Nephron progenitor cell (in vitro differentiated cells): ENCODE measurements at regions not wholly inside any gene's neighbourhood (a gene's known extent, or its start where the extent isn't known, plus 50 kb on each side); places are given as distances from the start of the nearest gene placed in this dataset.
"Not testable (repeated sequence)": the region's sequence is repeated elsewhere in the genome, so short reads cannot be mapped to it uniquely, and the experiment has no call there.

Experiments used
- DNase-seq: peaks from one replicate; pipeline ENCODE4 v3.0.0; 2021
- H3K27ac Mint-ChIP-seq: 2 replicates; pipeline ENCODE4 v1.8.0; 2021; ENCODE audit warnings: mild to moderate bottlenecking, moderate library complexity, mixed read lengths
- H3K27me3 Mint-ChIP-seq: 2 replicates; pipeline ENCODE4 v1.8.0; 2021; ENCODE audit warnings: mild to moderate bottlenecking, low read depth, mixed read lengths; ENCODE audit not compliant: poor library complexity
- H3K36me3 Mint-ChIP-seq: 2 replicates; pipeline ENCODE4 v1.8.0; 2021; ENCODE audit warnings: low read depth, mixed read lengths
- H3K4me1 Mint-ChIP-seq: 2 replicates; pipeline ENCODE4 v1.8.0; 2021; ENCODE audit warnings: mixed read lengths
- H3K4me3 Mint-ChIP-seq: 2 replicates; pipeline ENCODE4 v1.8.0; 2021; ENCODE audit warnings: mild to moderate bottlenecking, moderate library complexity, mixed read lengths
- H3K9me3 Mint-ChIP-seq: 2 replicates; pipeline ENCODE4 v1.8.0; 2021; ENCODE audit warnings: mild to moderate bottlenecking, moderate library complexity, mixed read lengths
- TF ChIP-seq, protein P1 (sequence below): fragments of 200-600 bp; sonication (generic); IDR thresholded peaks from 2 replicates; pipeline ENCODE4 v1.5.0; 2021; ENCODE audit warnings: antibody characterized with exemption

DNA sequence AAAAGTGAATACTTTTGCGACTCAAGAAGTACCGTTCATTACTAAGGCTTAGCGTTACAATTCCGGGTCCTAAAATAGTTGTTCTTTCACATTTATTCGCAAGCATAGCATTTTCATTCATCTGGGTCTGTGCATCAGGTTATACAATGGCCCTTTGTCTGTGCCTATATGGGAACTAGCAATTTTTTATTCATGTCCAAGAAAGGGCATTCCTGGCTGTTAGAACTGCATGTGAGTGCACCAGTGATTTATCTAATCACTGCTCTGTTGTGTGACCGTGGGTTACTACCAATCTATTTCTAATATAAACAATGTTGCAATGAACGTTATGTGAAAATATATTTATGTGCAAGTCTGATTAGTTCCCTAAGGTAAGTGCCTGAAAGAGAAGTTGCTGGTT is 63.8 kb downstream of the SPANXA1 start:
- DNase-seq, H3K27me3 Mint-ChIP-seq, H3K4me3 Mint-ChIP-seq, H3K36me3 Mint-ChIP-seq, H3K4me1 Mint-ChIP-seq, H3K9me3 Mint-ChIP-seq, H3K27ac Mint-ChIP-seq: not testable (repeated sequence)

DNA sequence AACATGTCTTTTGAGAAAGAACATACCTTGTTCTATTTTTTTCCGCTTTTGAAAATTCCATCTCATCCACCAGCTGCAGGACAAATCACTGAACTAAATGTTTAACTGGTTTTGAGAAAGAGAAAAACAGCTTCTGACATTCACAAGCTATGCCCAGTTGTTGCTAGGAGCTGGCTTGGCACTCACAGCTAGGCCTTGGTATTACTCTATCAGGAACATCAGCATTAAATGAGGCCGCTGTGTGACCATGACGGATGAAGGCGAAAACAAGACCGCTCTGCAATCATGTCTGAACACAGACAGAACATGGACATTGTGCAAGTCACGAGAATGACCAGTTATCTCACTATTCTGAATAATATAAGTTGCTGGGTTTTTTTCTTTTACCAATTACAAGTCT is 108.8 kb downstream of the SPANXA1 start:
- H3K4me1 Mint-ChIP-seq, H3K4me3 Mint-ChIP-seq, H3K27ac Mint-ChIP-seq, H3K27me3 Mint-ChIP-seq, H3K9me3 Mint-ChIP-seq, H3K36me3 Mint-ChIP-seq, DNase-seq: not testable (repeated sequence)

DNA sequence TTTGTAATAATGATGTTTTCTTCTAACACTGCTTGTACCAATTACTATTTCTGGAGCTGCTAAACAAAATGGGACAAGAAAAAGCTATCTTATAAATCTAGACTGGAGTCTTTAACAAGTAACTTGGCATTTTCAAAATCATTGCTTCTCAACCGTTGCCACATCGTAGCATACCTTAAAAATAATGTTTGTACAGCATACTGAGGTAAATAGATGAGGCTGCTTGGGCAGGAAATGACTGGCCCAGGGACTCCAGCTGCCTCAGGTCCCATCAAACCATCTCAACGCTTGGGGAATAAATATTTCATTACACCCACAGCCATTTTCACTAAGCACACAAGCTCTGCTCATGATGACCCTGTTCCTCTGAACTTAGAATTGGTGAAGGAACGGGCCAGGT is 115.1 kb downstream of the SPANXA1 start:
- H3K27ac Mint-ChIP-seq = no peak overlapping the region
- no peaks in the 10 kb centered on the region for H3K27me3 Mint-ChIP-seq
- no peak overlapping the region for H3K4me3 Mint-ChIP-seq

DNA sequence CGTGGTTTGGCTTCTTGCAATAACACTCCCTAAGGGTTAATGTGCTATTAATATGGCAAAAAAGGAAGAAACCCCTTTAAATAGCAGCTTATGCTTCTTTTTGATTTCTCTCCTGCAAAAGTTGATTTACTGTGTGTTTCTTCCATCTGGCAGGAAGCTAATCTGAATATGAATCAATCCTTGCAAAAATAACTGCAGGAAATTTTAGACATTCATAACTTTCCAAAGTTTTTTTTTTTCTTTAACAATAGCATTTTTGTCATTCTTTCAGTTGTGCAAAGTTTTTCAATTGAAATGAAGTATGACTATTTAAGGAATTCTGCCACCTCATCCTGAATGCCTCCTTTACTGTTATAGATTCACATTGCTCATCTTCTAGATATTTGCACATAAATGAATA is 115.6 kb downstream of the SPANXA1 start:
- Mint-ChIP-seq H3K27ac (no peak overlapping the region), H3K27me3 (no peaks in the 10 kb centered on the region), H3K4me1 (no peaks in the 10 kb centered on the region), H3K9me3 (peaks cover 28% of the 10 kb centered on the region), H3K36me3 (no peaks in the 10 kb centered on the region), H3K4me3 (no peak overlapping the region)
- DNase-seq = no peak
- TF ChIP-seq, protein P1, sequence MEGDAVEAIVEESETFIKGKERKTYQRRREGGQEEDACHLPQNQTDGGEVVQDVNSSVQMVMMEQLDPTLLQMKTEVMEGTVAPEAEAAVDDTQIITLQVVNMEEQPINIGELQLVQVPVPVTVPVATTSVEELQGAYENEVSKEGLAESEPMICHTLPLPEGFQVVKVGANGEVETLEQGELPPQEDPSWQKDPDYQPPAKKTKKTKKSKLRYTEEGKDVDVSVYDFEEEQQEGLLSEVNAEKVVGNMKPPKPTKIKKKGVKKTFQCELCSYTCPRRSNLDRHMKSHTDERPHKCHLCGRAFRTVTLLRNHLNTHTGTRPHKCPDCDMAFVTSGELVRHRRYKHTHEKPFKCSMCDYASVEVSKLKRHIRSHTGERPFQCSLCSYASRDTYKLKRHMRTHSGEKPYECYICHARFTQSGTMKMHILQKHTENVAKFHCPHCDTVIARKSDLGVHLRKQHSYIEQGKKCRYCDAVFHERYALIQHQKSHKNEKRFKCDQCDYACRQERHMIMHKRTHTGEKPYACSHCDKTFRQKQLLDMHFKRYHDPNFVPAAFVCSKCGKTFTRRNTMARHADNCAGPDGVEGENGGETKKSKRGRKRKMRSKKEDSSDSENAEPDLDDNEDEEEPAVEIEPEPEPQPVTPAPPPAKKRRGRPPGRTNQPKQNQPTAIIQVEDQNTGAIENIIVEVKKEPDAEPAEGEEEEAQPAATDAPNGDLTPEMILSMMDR = no peak

More for the DNA sequence above, 115.1 kb downstream of the SPANXA1 start:
- TF ChIP-seq, protein P1 = no peak
- H3K36me3 Mint-ChIP-seq = no peaks in the 10 kb centered on the region
- H3K9me3 Mint-ChIP-seq = peaks cover 25% of the 10 kb centered on the region
- DNase-seq = no peak
- no peaks in the 10 kb centered on the region for H3K4me1 Mint-ChIP-seq

DNA sequence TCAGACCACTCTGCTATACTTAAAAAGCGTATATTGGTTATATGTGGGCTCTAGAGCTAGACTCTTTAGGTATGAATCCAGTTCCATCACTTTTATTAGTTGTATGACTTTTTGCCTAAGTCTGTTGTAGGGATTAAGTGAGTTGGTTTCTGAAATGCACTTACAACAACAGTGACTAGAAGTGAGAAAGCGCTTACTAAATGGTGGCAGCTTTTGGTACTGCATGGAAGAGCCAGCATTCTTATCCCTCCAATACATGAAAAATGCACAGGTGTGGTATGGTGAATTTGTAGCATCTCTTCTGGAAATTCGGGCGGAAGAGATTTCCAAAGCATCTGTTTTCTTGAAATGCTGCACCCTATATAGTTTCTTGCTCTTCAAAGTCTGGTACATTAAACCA is 117.1 kb downstream of the SPANXA1 start:
- no peaks in the 10 kb centered on the region for H3K4me1 Mint-ChIP-seq
- H3K9me3 Mint-ChIP-seq = peaks cover 33% of the 10 kb centered on the region
- H3K27ac Mint-ChIP-seq = no peak overlapping the region
- no peaks in the 10 kb centered on the region for H3K27me3 Mint-ChIP-seq
- no peak for DNase-seq
- H3K36me3 Mint-ChIP-seq = no peaks in the 10 kb centered on the region
- TF ChIP-seq, protein P1 = peak; percentile 14
- no peak overlapping the region for H3K4me3 Mint-ChIP-seq

DNA sequence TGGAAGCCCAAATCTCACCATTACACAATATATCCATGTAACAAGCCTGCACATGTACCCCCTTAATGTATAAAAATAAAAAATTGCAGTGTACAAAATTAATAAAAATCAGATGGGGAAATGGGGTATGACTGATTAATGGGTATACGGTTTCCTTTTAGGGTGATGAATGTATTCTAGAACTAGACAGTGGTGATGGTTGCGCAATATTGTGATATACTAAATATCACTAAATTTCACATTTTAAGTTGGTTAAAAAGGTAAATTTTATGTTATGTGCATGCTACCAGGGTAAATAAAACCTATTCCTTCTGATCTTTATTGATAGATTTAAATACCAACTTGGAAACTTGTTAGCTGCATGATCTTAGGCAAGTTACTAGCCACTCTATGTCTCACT is 129.4 kb downstream of the SPANXA1 start:
- peaks cover 48% of the 10 kb centered on the region for H3K9me3 Mint-ChIP-seq
- no peaks in the 10 kb centered on the region for H3K27me3 Mint-ChIP-seq
- no peaks in the 10 kb centered on the region for H3K4me1 Mint-ChIP-seq
- no peaks in the 10 kb centered on the region for H3K36me3 Mint-ChIP-seq
- H3K27ac Mint-ChIP-seq = no peak overlapping the region
- DNase-seq = no peak
- TF ChIP-seq, protein P1 = no peak
- no peak overlapping the region for H3K4me3 Mint-ChIP-seq

DNA sequence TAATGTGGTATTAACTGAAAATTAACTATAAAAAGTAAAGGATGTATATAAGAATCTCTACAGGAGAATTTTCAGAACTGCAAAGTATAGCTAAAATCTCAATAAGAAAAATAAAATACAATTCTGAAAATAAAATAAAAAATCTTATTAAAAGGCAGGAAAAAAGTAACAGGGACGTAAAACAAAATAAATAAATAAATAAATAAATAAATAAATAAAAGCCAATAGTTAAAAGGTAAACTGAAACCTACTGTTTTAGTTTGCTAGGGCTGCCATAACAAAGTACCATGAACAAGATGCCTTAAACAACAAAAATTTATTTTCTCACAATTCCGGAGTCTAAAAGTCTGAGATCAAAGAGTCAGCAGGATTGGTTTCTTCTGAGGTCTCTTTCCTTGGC is 140.6 kb downstream of the SPANXA1 start:
- TF ChIP-seq, protein P1 = no peak
- Mint-ChIP-seq H3K9me3 (peaks cover 49% of the 10 kb centered on the region), H3K27ac (no peak overlapping the region), H3K36me3 (peaks cover 4% of the 10 kb centered on the region), H3K4me3 (no peak overlapping the region), H3K27me3 (no peaks in the 10 kb centered on the region), H3K4me1 (no peaks in the 10 kb centered on the region)
- no peak for DNase-seq
